D721Med (cell line): ENCODE measurements at regions not wholly inside any gene's neighbourhood (a gene's known extent, or its start where the extent isn't known, plus 50 kb on each side); places are given as distances from the start of the nearest gene placed in this dataset.

ENCODE experiments used
- DNase-seq: peaks from one replicate; pipeline ENCODE4 v3.0.0; 2011; ENCODE audit warnings: low spot score; ENCODE audit not compliant: insufficient read length
- FAIRE-seq: peaks from 2 replicates; lab custom pipeline; 2011; peaks lifted over from hg19 to GRCh38; lab: Jason Lieb, UNC
- CTCF ChIP-seq: IDR thresholded peaks from 2 replicates; pipeline ENCODE4 v1.5.1; 2012; ENCODE audit warnings: mild to moderate bottlenecking, control low read depth; ENCODE audit not compliant: insufficient read depth; ENCODE audit errors: missing control alignments

GRCh38 chr2:78353168-78353567 is 672.3 kb upstream of the REG3G start:
- FAIRE-seq (no peak), DNase-seq (no peak)
- TF ChIP-seq CTCF = no peak

GRCh38 chr2:78355967-78356366 is 669.5 kb upstream of the REG3G start:
- no peak for TF ChIP-seq CTCF
- FAIRE-seq = no peak
- DNase-seq = no peak

- no peak for TF ChIP-seq CTCF
- FAIRE-seq (no peak), DNase-seq (no peak)
These were observed 641.9 kb upstream of the REG3G start for GRCh38 chr2:78383576-78383975.

- no peak for TF ChIP-seq CTCF
- FAIRE-seq (no peak), DNase-seq (no peak)
These were observed 628.3 kb upstream of the REG3G start for GRCh38 chr2:78397198-78397597.

- FAIRE-seq = no peak
- TF ChIP-seq CTCF = no peak
- DNase-seq = no peak
These were observed 617.3 kb upstream of the REG3G start for GRCh38 chr2:78407960-78408794.

- FAIRE-seq (no peak), DNase-seq (no peak)
- TF ChIP-seq CTCF = no peak
These were observed 616.7 kb upstream of the REG3G start for GRCh38 chr2:78408795-78409118.

GRCh38 chr2:78411303-78411702 is 614.2 kb upstream of the REG3G start:
- FAIRE-seq (no peak), DNase-seq (no peak)
- no peak for TF ChIP-seq CTCF
